Fibroblast of skin of right quadriceps (primary cell): ENCODE measurements at regions not wholly inside any gene's neighbourhood (a gene's known extent, or its start where the extent isn't known, plus 50 kb on each side); places are given as distances from the start of the nearest gene placed in this dataset.

Source experiments
- DNase-seq: peaks from one replicate; pipeline ENCODE4 v3.0.0-alpha.2; 2013

- DNase-seq = no peak
Observed at GRCh38 chr9:78927099-78927940, 630.4 kb downstream of the PSAT1 start.

- DNase-seq = peak; percentile 46
Observed at GRCh38 chr9:78928625-78929405, 631.9 kb downstream of the PSAT1 start.

- no peak for DNase-seq
Observed at GRCh38 chr9:78930281-78930680, 633.4 kb downstream of the PSAT1 start.

GRCh38 chr9:78932849-78933627 is 636.1 kb downstream of the PSAT1 start:
- peak; percentile 88 for DNase-seq

GRCh38 chr9:78934880-78935279 is 636.9 kb upstream of the TLE4 start:
- DNase-seq = no peak

GRCh38 chr9:78938821-78939220 is 632.9 kb upstream of the TLE4 start:
- DNase-seq = no peak

GRCh38 chr9:78939311-78940065 is 632.3 kb upstream of the TLE4 start:
- DNase-seq = peak; percentile 8

- DNase-seq = peak; percentile 18
Observed at GRCh38 chr9:78940121-78940855, 631.5 kb upstream of the TLE4 start.

- peak; percentile 20 for DNase-seq
Observed at GRCh38 chr9:78954286-78954685, 617.5 kb upstream of the TLE4 start.

- no peak for DNase-seq
Observed at GRCh38 chr9:78958892-78959291, 612.9 kb upstream of the TLE4 start.

- no peak for DNase-seq
Observed at GRCh38 chr9:78962156-78962555, 609.6 kb upstream of the TLE4 start.

GRCh38 chr9:78963911-78964310 is 607.9 kb upstream of the TLE4 start:
- no peak for DNase-seq

- DNase-seq = peak; percentile 22
Observed at GRCh38 chr9:78967596-78968217, 604.1 kb upstream of the TLE4 start.

- no peak for DNase-seq
Observed at GRCh38 chr9:78970375-78970774, 601.4 kb upstream of the TLE4 start.

- no peak for DNase-seq
Observed at GRCh38 chr9:78971540-78971939, 600.2 kb upstream of the TLE4 start.

GRCh38 chr9:78972303-78972999 is 599.3 kb upstream of the TLE4 start:
- DNase-seq = no peak

- peak; percentile 55 for DNase-seq
Observed at GRCh38 chr9:78973907-78974306, 597.9 kb upstream of the TLE4 start.

GRCh38 chr9:78982849-78983248 is 588.9 kb upstream of the TLE4 start:
- peak; percentile 58 for DNase-seq

GRCh38 chr9:78985084-78985738 is 586.6 kb upstream of the TLE4 start:
- DNase-seq = peak; percentile 33

- DNase-seq = peak; percentile 34
Observed at GRCh38 chr9:78986446-78986845, 585.3 kb upstream of the TLE4 start.
